Head of caudate nucleus (tissue), 42 donors: ENCODE measurements at regions not wholly inside any gene's neighbourhood (a gene's known extent, or its start where the extent isn't known, plus 50 kb on each side); places are given as distances from the start of the nearest gene placed in this dataset.

ENCODE experiments used
- DNase-seq, 42 donors: peaks; one replicate each; pipeline versions ENCODE4 v3.0.0 to v3.0.0-alpha.2; 2020 to 2021; ENCODE audit warnings: mixed read lengths in 7 of 42
- intact Hi-C: fragments of 100-400 bp; cut with DNase I; formaldehyde crosslinking; loops from one replicate; pipeline ENCODE4 v1.15.0; 2022

GRCh38 chr6:54440549-54440948 is 132.3 kb downstream of the TINAG start:
- intact Hi-C loops, result no loop called here
- DNase-seq, result no peak

- no peak for DNase-seq
- intact Hi-C loops, result no loop called here
Measured at GRCh38 chr6:54441020-54441419, 132.8 kb downstream of the TINAG start.

- no peak for DNase-seq
- intact Hi-C loops, result no loop called here
Measured at GRCh38 chr6:54441687-54442248, 133.5 kb downstream of the TINAG start.

- no peak for DNase-seq
- intact Hi-C loops, result no loop called here
Measured at GRCh38 chr6:54445207-54445606, 137.0 kb downstream of the TINAG start.

GRCh38 chr6:54448617-54449016 is 140.4 kb downstream of the TINAG start:
- DNase-seq, result no peak
- intact Hi-C loops, result no loop called here

GRCh38 chr6:54451516-54451915 is 143.3 kb downstream of the TINAG start:
- intact Hi-C loops, result no loop called here
- no peak for DNase-seq

- intact Hi-C loops, result no loop called here
- DNase-seq, result no peak
Measured at GRCh38 chr6:54463354-54464024, 155.2 kb downstream of the TINAG start.

- intact Hi-C loops, result no loop called here
- DNase-seq, result no peak
Measured at GRCh38 chr6:54465649-54466300, 157.5 kb downstream of the TINAG start.

- intact Hi-C loops, result no loop called here
Measured at GRCh38 chr6:54467384-54467783, 159.1 kb downstream of the TINAG start.

GRCh38 chr6:54473328-54473727 is 165.1 kb downstream of the TINAG start:
- intact Hi-C loops, result no loop called here
- no peak for DNase-seq

More at GRCh38 chr6:54467384-54467783, 159.1 kb downstream of the TINAG start:
- no peak for DNase-seq

- no peak for DNase-seq
- intact Hi-C loops, result no loop called here
Measured at GRCh38 chr6:54474898-54475297, 166.7 kb downstream of the TINAG start.

GRCh38 chr6:54481091-54481490 is 172.8 kb downstream of the TINAG start:
- DNase-seq, result no peak
- intact Hi-C loops, result no loop called here

GRCh38 chr6:54491431-54491830 is 183.2 kb downstream of the TINAG start:
- no peak for DNase-seq

GRCh38 chr6:54493138-54493537 is 184.9 kb downstream of the TINAG start:
- intact Hi-C loops, result no loop called here
- peak in 1 of 42 donors; percentile 7 for DNase-seq

More at GRCh38 chr6:54491431-54491830, 183.2 kb downstream of the TINAG start:
- intact Hi-C loops, result no loop called here

- intact Hi-C loops, result no loop called here
Measured at GRCh38 chr6:54503144-54503543, 194.9 kb downstream of the TINAG start.

GRCh38 chr6:54515013-54515412 is 206.8 kb downstream of the TINAG start:
- no peak for DNase-seq
- intact Hi-C loops, result no loop called here

More at GRCh38 chr6:54503144-54503543, 194.9 kb downstream of the TINAG start:
- no peak for DNase-seq

GRCh38 chr6:54515713-54516112 is 207.5 kb downstream of the TINAG start:
- DNase-seq, result no peak
- intact Hi-C loops, result no loop called here

- no peak for DNase-seq
- intact Hi-C loops, result no loop called here
Measured at GRCh38 chr6:54516321-54516720, 208.1 kb downstream of the TINAG start.

GRCh38 chr6:54519161-54519560 is 210.9 kb downstream of the TINAG start:
- no peak for DNase-seq
- intact Hi-C loops, result no loop called here

GRCh38 chr6:54525731-54526130 is 217.5 kb downstream of the TINAG start:
- intact Hi-C loops, result no loop called here
- DNase-seq, result no peak

GRCh38 chr6:54533567-54533966 is 225.3 kb downstream of the TINAG start:
- DNase-seq, result no peak
- intact Hi-C loops, result no loop called here
